ENCODE measurements at regions not wholly inside any gene's neighbourhood (a gene's known extent, or its start where the extent isn't known, plus 50 kb on each side); places are given as distances from the start of the nearest gene placed in this dataset.

DNA sequence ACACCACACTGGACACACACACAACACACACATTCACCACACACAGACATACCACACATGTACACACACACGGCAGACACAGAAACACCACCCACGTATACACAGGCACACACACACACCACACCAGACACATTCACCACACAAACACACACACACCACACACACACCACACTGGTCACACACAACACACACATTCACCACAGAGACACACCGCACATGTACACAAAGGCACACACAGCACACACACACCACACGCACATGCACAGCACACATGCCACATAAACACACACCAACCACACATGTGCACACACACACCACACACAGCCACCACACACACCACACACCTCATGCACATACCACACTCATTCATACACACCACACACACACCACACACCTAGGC, 84.2 kb upstream of the PRR5 start:
- Histone ChIP-seq H3K79me2 (ENCODE audit: control insufficient read depth, insufficient read depth, low read length) (no peaks in the 10 kb centered on the region), H3K9me3 (replicated peaks; ENCODE audit: control insufficient read depth, insufficient read depth, low read length) (no peaks in the 10 kb centered on the region), H3K4me1 (ENCODE audit: control insufficient read depth, extremely low read depth, insufficient read depth, low read length) (no peaks in the 10 kb centered on the region), H3K36me3 (ENCODE audit: control insufficient read depth in 2 of 2, extremely low read depth in 1 of 2, insufficient read depth in 2 of 2, low read length in 2 of 2) (no peaks in the 10 kb centered on the region), H3K27ac (ENCODE audit: insufficient read depth, low read depth, low read length) (no peak overlapping the region), H2AFZ (ENCODE audit: low read depth, low read length) (no peak overlapping the region), H3K9ac (replicated peaks; ENCODE audit: extremely low read depth, insufficient read depth, low read length) (no peak overlapping the region), H4K20me1 (replicated peaks; ENCODE audit: control insufficient read depth, extremely low read depth, insufficient read depth, low read length) (no peaks in the 10 kb centered on the region), H3K9me1 (replicated peaks; ENCODE audit: control insufficient read depth, extremely low read depth, insufficient read depth, low read length) (no peaks in the 10 kb centered on the region), H3K4me3 (replicated peaks in 1 of 3; ENCODE audit: insufficient read depth in 1 of 3, low read depth in 1 of 3, low read length in 3 of 3) (no peak overlapping the region), H3K4me2 (ENCODE audit: insufficient read depth, low read length) (no peak overlapping the region), H3K27me3 (ENCODE audit: control insufficient read depth in 2 of 2, insufficient read depth in 2 of 2, low read length in 2 of 2) (no peaks in the 10 kb centered on the region)
- FAIRE-seq (no peak), DNase-seq (ENCODE audit: low read depth, low spot score) (no peak)
- dilution Hi-C loops (cut with MboI; ENCODE audit: extremely low pct_ligation_motif_present, low sequenced_read_pairs), result no loop called here
- intact Hi-C loops (cut with micrococcal nuclease), result no loop called here
- no peak for TF ChIP-seq FOS (IDR thresholded peaks at IDR 0.05; ENCODE audit: borderline replicate concordance, insufficient read depth, low read length)
- TF ChIP-seq GATA2 (IDR thresholded peaks at IDR 0.05; ENCODE audit: insufficient read depth, insufficient read length, low read depth, low read length), result no peak
- TF ChIP-seq POLR2AphosphoS5 (IDR thresholded peaks at IDR 0.05; ENCODE audit: insufficient read depth, low read depth, low read length), result no peak
- TF ChIP-seq POLR2A (IDR thresholded peaks at IDR 0.05; ENCODE audit: low read depth, low read length), result no peak
- no peak for TF ChIP-seq MYC (IDR thresholded peaks at IDR 0.05; ENCODE audit: low read depth, low read length)
- TF ChIP-seq, protein P1, sequence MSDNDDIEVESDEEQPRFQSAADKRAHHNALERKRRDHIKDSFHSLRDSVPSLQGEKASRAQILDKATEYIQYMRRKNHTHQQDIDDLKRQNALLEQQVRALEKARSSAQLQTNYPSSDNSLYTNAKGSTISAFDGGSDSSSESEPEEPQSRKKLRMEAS (IDR thresholded peaks at IDR 0.05; ENCODE audit: insufficient read depth, insufficient read length), result no peak
- no peak for TF ChIP-seq EZH2 (IDR thresholded peaks at IDR 0.05; ENCODE audit: borderline replicate concordance, low read depth, low read length, severe bottlenecking)
- TF ChIP-seq, protein P2, sequence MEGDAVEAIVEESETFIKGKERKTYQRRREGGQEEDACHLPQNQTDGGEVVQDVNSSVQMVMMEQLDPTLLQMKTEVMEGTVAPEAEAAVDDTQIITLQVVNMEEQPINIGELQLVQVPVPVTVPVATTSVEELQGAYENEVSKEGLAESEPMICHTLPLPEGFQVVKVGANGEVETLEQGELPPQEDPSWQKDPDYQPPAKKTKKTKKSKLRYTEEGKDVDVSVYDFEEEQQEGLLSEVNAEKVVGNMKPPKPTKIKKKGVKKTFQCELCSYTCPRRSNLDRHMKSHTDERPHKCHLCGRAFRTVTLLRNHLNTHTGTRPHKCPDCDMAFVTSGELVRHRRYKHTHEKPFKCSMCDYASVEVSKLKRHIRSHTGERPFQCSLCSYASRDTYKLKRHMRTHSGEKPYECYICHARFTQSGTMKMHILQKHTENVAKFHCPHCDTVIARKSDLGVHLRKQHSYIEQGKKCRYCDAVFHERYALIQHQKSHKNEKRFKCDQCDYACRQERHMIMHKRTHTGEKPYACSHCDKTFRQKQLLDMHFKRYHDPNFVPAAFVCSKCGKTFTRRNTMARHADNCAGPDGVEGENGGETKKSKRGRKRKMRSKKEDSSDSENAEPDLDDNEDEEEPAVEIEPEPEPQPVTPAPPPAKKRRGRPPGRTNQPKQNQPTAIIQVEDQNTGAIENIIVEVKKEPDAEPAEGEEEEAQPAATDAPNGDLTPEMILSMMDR (IDR thresholded peaks at IDR 0.05; ENCODE audit: extremely low read depth in 1 of 2, insufficient read depth in 1 of 2, low read depth in 1 of 2, low read length in 2 of 2), result no peak
- no peak for TF ChIP-seq JUN (IDR thresholded peaks at IDR 0.05; ENCODE audit: borderline replicate concordance, insufficient read depth, insufficient read length, low read depth)
- CTCF ChIA-PET, result no interaction called here
- POLR2A ChIA-PET, result no interaction called here
- no TSS peak for BruUV-seq (replicated peaks)

Data from endothelial cell of umbilical vein (primary cell).